Right forelimb (tissue), 1 donor: ENCODE measurements at regions not wholly inside any gene's neighbourhood (a gene's known extent, or its start where the extent isn't known, plus 50 kb on each side); places are given as distances from the start of the nearest gene placed in this dataset.
"Not testable (repeated sequence)": the region's sequence is repeated elsewhere in the genome, so short reads cannot be mapped to it uniquely, and the experiment has no call there.

ENCODE experiments used
- DNase-seq: peaks from one replicate; pipeline ENCODE4 v3.0.0-alpha.2; 2018

GRCh38 chr6:163741743-163742363, 327.3 kb downstream of the QKI start:
- DNase-seq, result no peak

GRCh38 chr6:163741342-163741741, 326.8 kb downstream of the QKI start:
- no peak for DNase-seq

DNA sequence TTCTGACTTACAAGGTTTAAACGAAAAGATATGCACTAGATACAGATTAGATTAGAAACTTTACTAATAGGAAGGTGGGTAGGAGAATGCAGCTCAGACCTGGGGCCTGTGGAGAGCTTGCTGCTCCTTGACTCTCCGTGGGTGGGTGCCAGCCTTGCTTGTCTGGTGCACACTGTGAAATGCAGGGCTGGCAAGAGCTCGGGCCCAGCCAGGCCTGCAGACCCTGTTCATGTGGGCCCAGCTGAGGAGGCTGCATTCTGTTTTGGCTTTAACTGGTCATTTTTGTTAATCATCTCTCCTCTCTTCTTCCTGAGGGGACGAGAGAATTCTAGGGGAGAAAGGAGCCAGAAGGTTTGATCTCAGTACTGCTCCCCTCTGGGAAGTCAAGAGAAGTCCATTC, 325.4 kb downstream of the QKI start:
- DNase-seq, result peak; percentile 45

DNA sequence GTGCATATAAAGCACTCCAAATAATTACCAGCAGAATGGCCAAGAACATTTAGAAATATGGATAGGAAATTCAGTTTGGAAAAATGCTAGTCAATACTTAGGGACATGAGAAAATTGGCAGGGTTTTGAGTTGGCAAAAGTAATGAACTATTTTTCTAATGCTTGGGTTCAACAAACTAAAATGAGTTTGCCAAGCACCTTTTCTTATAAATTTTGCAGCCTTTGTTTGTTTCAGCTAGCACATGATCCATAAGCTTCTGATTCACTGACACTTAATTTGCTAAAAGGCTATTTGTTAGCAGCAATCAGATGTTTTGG, 324.8 kb downstream of the QKI start:
- no peak for DNase-seq

DNA sequence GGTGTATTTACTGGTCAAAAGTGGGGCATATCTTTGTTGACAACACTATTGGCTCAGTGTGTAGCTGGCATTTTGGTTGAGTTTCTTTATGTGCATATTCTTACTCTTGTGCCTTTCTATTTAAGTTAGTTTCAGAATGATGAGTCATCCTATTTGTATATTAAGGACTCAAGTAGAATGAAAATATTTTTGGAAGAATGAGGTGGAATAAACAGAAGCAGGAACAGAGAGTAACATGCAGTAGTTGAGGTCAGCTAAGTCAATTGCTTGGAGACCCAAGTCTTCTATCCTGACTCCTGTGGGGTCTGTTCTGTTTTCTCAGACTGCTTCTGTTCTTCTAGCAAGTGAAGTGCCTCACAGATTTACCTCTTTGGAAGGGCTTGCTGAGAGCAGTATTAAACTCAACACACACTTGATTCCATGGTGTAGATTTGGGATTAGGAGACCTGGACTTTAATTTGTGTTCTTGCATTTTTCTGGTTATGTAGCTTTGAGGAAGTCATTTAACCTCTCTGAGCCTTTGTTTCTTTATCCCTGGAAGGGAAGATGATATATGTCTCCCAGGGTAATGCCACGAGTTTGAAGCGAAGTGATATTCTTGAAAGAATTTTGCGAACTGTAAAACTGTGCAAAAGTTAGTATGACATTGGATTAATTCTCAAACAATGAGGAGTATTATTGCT, 324.3 kb downstream of the QKI start:
- DNase-seq, result peak; percentile 30

GRCh38 chr6:163738304-163738703, 323.8 kb downstream of the QKI start:
- DNase-seq, result peak; percentile 10

DNA sequence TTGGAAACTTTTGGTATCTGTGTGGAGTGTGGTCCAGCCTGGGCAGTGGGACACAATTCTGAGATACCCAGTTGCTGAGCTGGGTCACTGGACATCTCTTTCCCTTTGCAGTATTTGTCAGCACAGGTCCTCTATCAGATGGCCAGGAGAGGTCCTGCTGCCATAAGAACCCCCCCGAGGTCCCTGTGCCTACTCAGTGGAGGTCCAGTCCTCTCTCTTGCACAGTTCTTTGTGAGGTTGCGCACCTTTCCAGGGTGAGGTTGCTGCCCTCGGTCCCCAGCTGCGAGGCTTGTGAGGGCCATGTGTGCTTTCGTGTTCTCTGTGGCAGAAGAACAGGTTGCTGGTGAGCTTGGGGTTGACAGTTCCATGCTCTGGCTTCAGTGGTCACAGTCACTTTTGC, 320.6 kb downstream of the QKI start:
- peak; percentile 26 for DNase-seq

DNA sequence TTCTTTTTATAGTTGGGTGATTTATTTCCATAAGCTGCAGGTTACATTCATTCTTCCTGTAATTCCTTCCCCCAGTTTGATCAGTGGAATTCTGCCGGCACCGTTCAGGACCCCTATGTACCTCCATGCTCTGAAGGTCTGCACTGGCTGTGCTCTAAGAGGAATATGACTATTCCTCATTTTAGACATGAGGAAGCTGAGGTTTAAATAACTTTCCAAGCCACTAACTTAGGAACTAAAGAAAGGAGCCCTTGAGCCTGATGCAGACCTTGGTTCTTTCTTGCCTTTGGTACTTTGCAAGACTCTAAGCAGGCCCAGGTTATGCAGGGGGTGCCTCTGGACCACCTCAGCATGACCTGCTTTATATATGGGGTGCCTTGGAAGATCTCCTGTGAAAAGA, 318.5 kb downstream of the QKI start:
- DNase-seq, result no peak

DNA sequence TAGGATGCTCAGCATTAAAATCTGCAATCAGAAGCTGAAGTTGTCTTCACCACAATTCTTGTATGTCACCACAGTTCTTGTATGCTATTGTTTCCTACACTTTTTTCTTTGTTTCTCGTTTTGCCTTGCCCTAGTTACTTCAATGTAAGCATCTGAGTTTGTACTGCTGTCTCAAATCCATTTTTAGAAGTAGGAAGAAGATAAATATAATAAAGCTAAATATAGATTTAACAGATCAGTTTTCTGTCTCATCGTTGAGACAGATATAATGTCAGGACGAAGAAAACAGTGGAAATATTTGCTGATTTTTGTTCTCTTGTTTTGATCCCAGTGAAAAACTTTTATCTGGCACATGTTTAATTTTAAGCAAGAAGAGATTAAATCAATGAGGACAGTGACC, 318.0 kb downstream of the QKI start:
- no peak for DNase-seq

GRCh38 chr6:163732014-163732351, 317.5 kb downstream of the QKI start:
- DNase-seq, result not testable (repeated sequence)

GRCh38 chr6:163731215-163732013, 316.9 kb downstream of the QKI start:
- DNase-seq, result no peak

DNA sequence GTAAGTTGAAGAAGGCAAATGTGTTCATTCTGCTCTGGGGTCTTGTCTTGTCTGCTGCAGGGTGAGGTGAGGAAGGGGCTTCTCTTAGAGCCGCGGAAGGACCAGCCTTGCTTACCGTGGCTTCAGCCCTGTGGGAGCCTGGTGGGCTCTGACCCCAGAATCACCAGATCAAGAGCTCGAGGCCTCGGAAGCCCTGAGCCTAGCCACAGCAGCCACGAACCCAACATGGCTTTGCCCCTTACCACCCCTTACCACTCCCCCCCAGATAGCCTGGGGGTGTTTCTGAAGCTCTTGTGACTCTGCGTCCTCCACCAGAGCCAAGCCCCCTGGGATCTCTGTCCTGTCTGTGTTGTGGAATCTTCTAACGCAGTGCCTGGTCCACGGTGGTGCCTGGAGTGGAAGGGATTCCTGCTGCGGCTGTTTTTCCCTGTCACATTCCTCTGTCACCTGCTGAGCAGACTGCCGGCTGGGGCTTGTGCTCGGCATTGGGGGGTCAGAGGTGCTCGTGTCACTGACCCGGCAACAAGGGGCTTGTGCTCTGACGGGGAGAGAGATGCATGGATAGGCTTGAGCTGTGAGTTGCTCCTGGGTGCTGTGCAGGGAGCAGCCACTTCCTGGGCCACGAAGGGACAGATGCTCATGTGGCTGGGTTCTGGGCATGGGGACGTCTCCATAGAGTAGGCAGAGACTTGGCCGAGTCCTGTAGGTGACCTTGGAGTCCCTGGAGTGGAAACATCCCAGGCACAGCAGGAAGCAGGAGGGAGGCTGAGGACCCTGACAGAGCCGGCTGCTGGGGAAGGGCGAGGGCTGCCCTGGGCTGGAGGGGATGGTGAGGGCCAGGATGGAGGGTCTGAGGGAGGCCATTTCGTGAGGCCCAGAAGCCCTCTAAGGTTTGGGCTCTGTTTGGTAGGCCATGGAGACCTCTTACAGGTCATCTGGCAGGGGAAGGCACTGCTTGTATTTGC, 316.0 kb downstream of the QKI start:
- no peak for DNase-seq

- no peak for DNase-seq
These were observed 314.8 kb downstream of the QKI start for GRCh38 chr6:163729127-163729872.

GRCh38 chr6:163728442-163729126, 314.1 kb downstream of the QKI start:
- no peak for DNase-seq

- no peak for DNase-seq
These were observed 311.6 kb downstream of the QKI start for GRCh38 chr6:163726037-163726695.

DNA sequence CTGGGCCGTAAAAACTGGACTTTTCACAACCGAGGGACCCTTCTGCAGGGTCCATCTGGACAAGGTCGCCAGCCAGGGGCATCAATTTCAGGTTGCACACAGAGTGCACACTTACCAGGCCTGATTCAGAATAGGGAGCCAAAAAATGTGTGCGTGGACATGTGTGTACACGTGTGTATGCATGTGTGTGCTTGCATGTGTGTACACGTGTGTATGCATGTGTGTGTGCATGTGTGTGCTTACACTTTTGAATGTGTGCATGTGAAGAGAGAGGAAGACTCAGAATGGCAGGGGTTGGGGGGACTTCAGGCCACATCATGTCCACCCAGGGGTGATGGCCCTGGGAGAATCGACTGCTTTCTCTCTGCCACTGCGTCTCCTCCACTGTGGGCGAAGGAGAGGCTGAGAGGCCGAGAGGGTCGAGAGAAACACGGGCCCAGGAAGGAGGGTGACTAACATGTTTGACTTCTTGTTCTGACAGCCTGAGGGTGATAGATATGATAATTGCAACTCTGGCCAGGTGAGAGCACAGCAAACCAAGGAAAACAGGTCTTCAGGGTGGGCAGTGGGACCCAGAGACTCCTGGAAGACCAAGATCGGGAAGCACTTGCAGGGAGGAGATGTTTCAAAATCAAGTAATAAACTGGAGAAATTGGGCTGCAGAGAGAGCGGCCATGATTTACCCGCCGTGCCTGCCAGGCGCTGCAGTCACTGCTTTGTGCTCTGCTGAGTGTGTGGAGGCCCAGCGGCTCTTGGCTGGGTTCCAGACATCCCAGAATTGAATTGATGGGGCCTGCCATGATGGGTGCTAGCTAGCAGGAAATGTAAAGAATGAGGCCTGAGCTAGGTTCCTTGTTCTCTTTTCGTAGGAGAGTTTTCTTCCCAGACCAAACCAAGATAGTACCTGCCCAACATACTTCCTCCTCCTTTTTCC, 310.8 kb downstream of the QKI start:
- DNase-seq, result no peak

DNA sequence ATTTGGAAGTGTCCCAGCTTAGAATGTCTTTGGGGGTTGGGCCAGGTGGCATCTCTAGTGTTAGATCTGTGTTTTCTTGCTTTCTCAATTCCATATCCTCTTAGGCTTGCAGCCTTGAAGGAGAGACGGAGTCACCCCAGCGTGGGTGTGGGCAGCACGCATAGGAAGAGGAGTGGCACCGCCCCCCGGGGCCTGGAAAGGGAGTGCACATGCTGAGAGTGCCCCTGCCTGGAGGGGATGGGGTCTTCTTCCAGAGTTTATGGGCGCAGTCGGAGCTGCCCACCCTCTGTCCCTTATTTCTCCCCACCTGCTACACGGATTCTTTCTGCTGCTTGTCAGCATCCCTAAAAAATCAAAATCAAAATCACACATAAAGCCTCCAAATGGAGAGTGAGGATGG, 309.7 kb downstream of the QKI start:
- no peak for DNase-seq

DNA sequence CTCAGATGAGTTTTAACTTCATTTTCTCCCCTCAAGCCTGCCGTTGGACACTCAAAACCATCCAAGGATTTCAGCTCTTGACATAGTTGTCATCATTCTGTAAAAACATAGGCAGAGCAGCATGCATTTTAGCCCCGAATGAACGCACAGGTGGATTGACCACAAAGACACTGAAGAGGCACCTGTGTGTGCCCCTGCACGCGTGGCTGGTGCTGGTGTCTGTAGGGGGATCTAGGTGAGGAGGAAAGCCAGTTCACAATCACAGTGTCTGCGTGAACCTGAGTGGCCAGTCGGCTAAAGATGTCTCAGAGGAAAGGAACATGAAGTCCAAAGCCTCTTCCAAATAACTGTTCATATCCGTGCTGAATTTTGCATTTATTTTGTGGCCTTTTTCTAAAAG, 309.2 kb downstream of the QKI start:
- no peak for DNase-seq

GRCh38 chr6:163721922-163722692, 307.6 kb downstream of the QKI start:
- no peak for DNase-seq
